ENCODE measurements at regions not wholly inside any gene's neighbourhood (a gene's known extent, or its start where the extent isn't known, plus 50 kb on each side); places are given as distances from the start of the nearest gene placed in this dataset.

DNA sequence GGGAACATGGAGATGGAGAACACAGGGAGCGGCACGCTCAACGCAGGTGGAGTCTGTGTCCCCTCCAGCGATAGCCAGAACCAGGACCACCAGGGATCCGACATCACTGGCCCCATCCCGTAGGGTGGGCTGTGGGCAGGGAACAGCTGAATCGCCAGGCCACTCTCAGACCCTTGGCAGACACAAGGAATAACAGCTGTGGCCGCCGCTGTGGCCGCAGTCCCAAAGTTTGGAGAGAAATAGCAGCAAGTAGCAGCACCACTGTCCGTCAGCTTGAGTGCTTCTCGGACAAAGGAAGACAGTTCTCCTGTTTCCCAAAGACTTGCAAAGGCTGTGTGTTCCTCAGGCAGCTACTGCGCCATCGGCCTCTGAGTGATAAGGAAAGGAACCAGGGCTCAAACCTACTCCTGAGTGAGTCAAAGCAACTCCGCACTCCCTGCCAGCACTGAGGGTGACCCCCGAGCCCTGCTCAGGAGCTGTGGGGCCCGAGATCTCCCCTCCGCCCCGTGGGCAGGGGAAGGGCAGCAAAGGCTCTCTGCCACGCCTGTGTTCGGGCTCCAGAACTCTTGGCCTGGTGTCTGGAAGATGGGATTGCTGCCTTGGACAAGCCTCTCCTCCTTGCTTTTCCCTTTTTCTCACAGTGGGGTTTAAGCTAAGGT is 82.3 kb upstream of the FAM20C start:
- Mint-ChIP-seq H3K4me3 (no peak overlapping the region), H3K36me3 (ENCODE audit: low read depth) (no peaks in the 10 kb centered on the region), H3K27ac (no peak overlapping the region), H3K4me1 (no peaks in the 10 kb centered on the region), H3K27me3 (peaks cover 9% of the 10 kb centered on the region)
- no peaks in the 10 kb centered on the region for H3K9me3 ChIP-seq (ENCODE audit: control insufficient read depth, low read length, poor library complexity, severe bottlenecking)
- DNase-seq (no peak), ATAC-seq (no peak)

DNA sequence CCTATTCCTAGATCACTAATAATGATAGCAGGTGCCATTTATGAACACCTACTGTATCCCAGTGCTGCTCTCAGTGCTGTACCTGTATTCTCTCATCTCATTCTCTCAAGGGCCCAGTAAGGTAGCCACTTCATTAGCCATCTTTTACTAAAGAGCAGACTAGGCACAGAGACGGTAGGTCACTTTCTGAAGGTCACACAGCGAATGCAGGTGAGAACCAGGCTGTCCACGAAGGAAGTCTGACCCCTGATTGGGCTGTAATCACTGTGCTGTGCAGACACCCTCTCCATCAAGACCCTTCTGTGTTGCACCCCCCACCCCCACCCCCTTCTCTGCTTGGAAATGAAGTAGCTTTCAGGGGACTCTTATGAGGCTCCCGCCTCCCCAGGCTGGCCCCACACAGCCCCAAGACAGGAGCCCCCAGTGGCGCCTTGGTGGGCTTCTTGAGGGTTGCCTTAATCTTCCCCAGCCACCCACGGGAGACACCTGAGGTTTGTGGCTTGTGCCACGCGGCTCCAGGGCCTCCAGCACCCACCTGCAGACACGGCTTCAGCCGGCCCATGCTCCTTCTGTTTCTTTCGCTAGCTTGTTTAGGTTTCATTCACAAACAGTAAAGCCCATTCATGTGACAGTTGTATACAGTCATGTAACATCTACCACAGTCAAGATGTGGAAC is 81.7 kb upstream of the FAM20C start:
- no peak for DNase-seq
- Mint-ChIP-seq H3K36me3 (ENCODE audit: low read depth) (no peaks in the 10 kb centered on the region), H3K4me3 (no peak overlapping the region), H3K27ac (no peak overlapping the region), H3K27me3 (peaks cover 14% of the 10 kb centered on the region), H3K4me1 (no peaks in the 10 kb centered on the region)
- H3K9me3 ChIP-seq (ENCODE audit: control insufficient read depth, low read length, poor library complexity, severe bottlenecking): no peaks in the 10 kb centered on the region
- ATAC-seq: no peak

GRCh38 chr7:111591-111990 is 80.8 kb upstream of the FAM20C start:
- H3K27me3 Mint-ChIP-seq: peaks cover 19% of the 10 kb centered on the region
- H3K36me3 Mint-ChIP-seq (ENCODE audit: low read depth): no peaks in the 10 kb centered on the region
- DNase-seq: no peak

DNA sequence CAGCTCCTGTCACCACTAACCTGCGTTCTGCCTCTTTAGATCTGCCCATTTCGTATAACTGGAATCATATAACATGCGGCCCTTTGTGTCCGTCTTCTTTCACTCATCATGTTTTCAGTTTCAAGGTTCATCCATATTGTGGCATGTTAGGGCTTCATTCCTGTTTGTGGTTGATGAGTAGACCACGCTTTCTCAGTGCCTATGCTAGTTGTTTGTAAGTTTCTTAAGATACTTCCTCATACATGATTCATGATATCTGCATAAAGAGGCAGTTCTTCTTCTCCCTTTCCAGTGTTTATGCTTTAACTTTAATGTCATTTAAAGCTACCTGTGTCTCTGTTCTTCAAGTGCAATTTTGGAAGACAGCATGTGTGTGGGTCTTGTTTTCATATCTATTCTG is 79.5 kb upstream of the FAM20C start:
- Mint-ChIP-seq H3K27ac (no peak overlapping the region), H3K4me3 (no peak overlapping the region), H3K4me1 (no peaks in the 10 kb centered on the region), H3K27me3 (peaks cover 22% of the 10 kb centered on the region), H3K36me3 (ENCODE audit: low read depth) (no peaks in the 10 kb centered on the region)
- H3K9me3 ChIP-seq (ENCODE audit: control insufficient read depth, low read length, poor library complexity, severe bottlenecking): no peaks in the 10 kb centered on the region
- no peak for ATAC-seq
- DNase-seq: no peak

More at GRCh38 chr7:111591-111990, 80.8 kb upstream of the FAM20C start:
- Mint-ChIP-seq H3K27ac (no peak overlapping the region), H3K4me3 (no peak overlapping the region), H3K4me1 (no peaks in the 10 kb centered on the region)
- no peak for ATAC-seq
- no peaks in the 10 kb centered on the region for H3K9me3 ChIP-seq (ENCODE audit: control insufficient read depth, low read length, poor library complexity, severe bottlenecking)

DNA sequence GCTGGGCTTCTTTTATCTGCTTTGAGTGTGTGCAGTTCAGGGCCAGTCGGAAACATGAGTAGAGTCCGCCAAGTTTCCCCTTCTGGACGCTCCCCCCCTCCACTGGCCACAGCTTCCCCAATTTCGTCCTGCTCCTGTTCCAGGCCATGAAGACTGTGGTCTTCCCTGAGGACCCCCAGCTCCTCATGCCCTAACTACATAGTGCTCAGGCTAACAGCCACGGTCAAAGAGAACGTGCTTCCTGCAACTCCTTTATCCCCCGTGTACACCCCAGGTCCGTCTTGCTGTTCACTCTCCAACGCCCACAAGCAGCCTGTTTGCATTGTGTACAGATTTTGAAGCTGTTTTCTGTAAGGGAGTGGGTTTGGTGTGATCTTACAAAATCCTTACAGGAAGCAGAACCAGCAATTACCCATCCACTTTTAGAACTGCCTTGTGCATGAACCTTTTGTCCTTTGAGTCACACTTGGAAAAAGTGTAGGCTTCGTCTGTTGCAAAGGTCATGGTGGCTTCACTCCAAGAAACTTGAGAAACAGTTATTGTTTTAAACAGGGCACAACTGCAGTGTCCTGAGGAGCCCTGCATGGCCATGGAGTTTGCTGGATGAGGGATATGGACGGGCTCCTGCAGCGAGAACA is 77.0 kb upstream of the FAM20C start:
- H3K27ac Mint-ChIP-seq: no peak overlapping the region
- ATAC-seq (no peak), DNase-seq (no peak)
- peaks cover 33% of the 10 kb centered on the region for H3K27me3 Mint-ChIP-seq
- no peak overlapping the region for H3K4me3 Mint-ChIP-seq
- H3K4me1 Mint-ChIP-seq: peaks cover 2% of the 10 kb centered on the region
- no peaks in the 10 kb centered on the region for H3K9me3 ChIP-seq (ENCODE audit: control insufficient read depth, low read length, poor library complexity, severe bottlenecking)
- H3K36me3 Mint-ChIP-seq (ENCODE audit: low read depth): no peaks in the 10 kb centered on the region

DNA sequence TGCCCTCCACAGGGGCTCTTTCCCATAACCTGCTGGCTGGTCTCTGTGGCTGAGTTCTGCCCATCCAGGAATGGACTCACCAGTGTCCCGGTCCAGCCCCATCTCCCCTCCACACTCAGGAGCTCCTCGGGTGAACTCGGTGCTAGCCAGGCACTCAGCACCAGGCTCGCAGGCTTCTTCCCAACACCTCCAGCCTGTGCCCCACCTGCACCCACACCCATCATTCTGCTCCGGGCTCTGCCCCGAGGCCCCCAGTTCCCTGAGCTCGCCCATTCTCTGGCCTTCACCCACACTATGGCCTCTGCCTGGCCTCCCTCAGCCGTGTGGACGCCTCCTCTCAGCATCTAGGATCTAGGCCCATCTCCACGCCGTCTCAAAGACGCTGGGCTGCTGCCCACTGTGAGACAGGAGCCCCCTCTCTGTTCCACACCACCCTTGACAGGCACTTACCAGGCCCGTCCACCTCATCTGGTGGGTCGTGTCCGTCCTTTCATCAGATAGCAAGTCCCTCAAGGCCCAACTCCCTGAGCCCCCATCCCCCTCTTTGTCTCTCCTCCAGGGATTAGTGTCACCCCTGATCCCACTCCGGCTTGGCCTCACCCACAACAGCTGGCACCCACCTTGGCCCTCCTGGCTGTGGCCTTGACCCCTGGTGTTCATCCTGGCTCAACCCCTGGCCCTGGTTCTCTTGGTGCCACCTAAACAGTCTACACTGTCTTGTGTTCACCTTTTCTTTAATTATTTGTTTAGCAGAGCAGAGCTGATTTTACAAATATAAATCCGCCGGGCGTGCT is 76.0 kb upstream of the FAM20C start:
- DNase-seq (no peak), ATAC-seq (no peak)
- Mint-ChIP-seq H3K4me1 (peaks cover 2% of the 10 kb centered on the region), H3K36me3 (ENCODE audit: low read depth) (no peaks in the 10 kb centered on the region), H3K4me3 (no peak overlapping the region), H3K27ac (no peak overlapping the region), H3K27me3 (peaks cover 25% of the 10 kb centered on the region)
- H3K9me3 ChIP-seq (ENCODE audit: control insufficient read depth, low read length, poor library complexity, severe bottlenecking): no peaks in the 10 kb centered on the region

- H3K36me3 Mint-ChIP-seq (ENCODE audit: low read depth): no peaks in the 10 kb centered on the region
- DNase-seq: no peak
- no peak for ATAC-seq
- H3K27ac Mint-ChIP-seq: no peak overlapping the region
- no peak overlapping the region for H3K4me3 Mint-ChIP-seq
- H3K27me3 Mint-ChIP-seq: peaks cover 32% of the 10 kb centered on the region
- H3K4me1 Mint-ChIP-seq: peaks cover 2% of the 10 kb centered on the region
- no peaks in the 10 kb centered on the region for H3K9me3 ChIP-seq (ENCODE audit: control insufficient read depth, low read length, poor library complexity, severe bottlenecking)
Observed at GRCh38 chr7:117836-118614, 74.3 kb upstream of the FAM20C start.

- H3K27me3 Mint-ChIP-seq: peaks cover 32% of the 10 kb centered on the region
- ATAC-seq: no peak
- H3K36me3 Mint-ChIP-seq (ENCODE audit: low read depth): no peaks in the 10 kb centered on the region
- H3K4me3 Mint-ChIP-seq: peak overlapping the region; percentile 36
- H3K27ac Mint-ChIP-seq: no peak overlapping the region
- H3K4me1 Mint-ChIP-seq: peaks cover 4% of the 10 kb centered on the region
- no peak for DNase-seq
- H3K9me3 ChIP-seq (ENCODE audit: control insufficient read depth, low read length, poor library complexity, severe bottlenecking): no peaks in the 10 kb centered on the region
Observed at GRCh38 chr7:118615-119391, 73.6 kb upstream of the FAM20C start.

DNA sequence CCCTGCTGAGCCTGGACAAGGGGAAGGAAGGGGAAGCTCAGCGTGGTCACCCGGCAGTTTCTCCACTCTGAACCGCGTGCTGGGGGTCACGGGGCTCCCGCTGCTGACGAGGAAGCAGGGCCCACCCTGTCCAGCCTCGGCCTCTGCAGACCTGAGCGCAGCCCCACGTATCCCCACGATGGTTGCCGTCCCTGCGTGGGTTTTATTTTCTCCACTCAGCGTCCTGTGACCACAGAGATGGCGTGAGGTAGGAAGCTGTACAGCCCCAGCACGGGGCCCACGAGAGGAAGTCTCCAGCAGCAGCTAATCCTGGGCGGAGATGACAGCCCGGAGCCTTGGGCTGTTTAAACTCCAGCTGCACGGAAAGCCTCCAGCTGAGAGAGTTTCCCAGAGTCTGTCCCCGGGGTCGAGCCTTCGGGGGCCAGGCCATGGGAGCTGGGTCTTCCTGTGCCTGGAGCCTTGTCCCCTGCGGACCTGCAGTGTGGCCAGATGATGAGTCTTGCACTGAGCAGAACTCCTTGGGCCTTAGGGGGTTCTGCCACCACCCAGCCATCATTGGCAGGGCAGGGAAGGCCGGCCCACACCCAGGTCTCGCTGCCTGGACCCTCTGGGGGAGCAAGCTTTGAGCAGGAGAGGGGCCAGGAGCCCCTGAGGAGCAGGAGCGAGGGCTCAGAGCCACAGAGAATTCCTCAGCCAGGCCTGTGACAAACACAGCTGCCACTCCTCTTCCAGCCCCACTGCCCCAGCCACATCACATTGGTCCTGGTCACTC is 72.8 kb upstream of the FAM20C start:
- Mint-ChIP-seq H3K4me1 (peaks cover 4% of the 10 kb centered on the region), H3K36me3 (ENCODE audit: low read depth) (no peaks in the 10 kb centered on the region), H3K27me3 (peaks cover 32% of the 10 kb centered on the region), H3K4me3 (no peak overlapping the region), H3K27ac (no peak overlapping the region)
- no peaks in the 10 kb centered on the region for H3K9me3 ChIP-seq (ENCODE audit: control insufficient read depth, low read length, poor library complexity, severe bottlenecking)
- ATAC-seq (no peak), DNase-seq (no peak)

DNA sequence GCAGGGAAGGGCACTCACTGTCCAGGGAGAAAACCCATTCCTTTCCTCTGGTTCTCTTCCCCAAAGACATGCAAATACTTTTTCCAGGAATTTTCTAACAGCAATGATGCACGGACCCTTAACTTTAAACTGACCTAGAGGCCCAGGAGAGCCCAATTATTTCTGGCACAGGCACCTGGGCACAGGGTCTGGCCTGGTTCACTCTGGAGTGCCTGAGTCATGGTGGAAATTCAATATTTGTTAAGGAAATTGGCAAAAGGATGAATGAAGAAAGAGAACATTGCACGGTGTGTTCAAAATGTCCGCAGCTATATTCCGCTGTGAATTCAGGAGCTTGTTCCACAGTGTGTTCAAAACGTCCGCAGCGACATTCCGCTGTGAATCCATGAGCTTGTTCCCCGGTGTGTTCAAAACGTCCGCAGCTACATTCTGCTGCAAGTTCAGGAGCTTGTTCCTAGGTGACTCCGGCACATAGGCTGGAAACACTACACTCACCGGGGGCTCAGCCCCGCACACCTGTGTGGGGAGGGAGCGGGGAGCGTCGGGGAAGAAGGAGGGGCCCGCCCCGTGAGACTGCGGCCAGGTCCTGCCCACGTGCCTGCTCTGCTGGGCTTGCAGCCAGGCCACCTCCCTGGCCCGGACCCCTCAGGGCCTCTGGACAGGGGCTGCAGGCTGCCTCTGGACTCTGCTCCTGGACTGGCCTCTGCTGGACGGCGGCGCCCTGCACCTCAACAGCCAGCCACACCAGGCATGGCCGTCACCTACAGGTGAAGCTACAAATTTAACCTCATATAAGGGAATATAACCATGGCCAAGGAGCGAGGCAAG is 72.0 kb upstream of the FAM20C start:
- H3K9me3 ChIP-seq (ENCODE audit: control insufficient read depth, low read length, poor library complexity, severe bottlenecking): no peaks in the 10 kb centered on the region
- Mint-ChIP-seq H3K4me3 (no peak overlapping the region), H3K27me3 (peaks cover 30% of the 10 kb centered on the region), H3K27ac (no peak overlapping the region), H3K4me1 (peaks cover 4% of the 10 kb centered on the region), H3K36me3 (ENCODE audit: low read depth) (no peaks in the 10 kb centered on the region)
- DNase-seq: no peak
- ATAC-seq: no peak

Measured in T-helper 17 cell (primary cell).